CD4-positive, alpha-beta T cell treated with Interleukin-6 for 4 hours (primary cell): ENCODE measurements at regions not wholly inside any gene's neighbourhood (a gene's known extent, or its start where the extent isn't known, plus 50 kb on each side); places are given as distances from the start of the nearest gene placed in this dataset.
"Not testable (repeated sequence)": the region's sequence is repeated elsewhere in the genome, so short reads cannot be mapped to it uniquely, and the experiment has no call there.

Source experiments
- DNase-seq: peaks from one replicate; pipeline ENCODE4 v3.0.0-alpha.2; 2020; ENCODE audit warnings: mixed read lengths

GRCh38 chr21:32886339-32886738 lies 114.8 kb upstream of the PAXBP1 start:
- peak; percentile 46 for DNase-seq

GRCh38 chr21:32887026-32887425 lies 115.5 kb upstream of the PAXBP1 start:
- no peak for DNase-seq

DNA sequence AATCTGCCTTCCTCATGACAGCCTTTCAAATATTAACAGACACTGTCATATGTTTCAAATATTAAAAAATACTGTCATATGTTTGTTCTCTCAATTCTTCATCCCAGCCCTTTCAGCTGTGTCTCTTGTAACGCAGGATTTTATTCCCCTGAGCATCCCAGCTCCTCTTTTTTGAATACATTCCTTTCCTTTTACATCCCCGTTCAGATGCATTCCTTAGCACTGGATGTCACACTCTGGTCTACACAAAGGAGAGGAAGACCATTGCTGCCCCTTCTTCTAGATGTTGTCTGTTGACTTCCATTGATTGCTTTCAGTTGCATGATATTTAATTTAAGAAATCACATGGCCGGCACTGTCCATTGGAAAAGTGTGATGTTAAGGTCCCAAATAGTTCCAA lies 117.4 kb upstream of the PAXBP1 start:
- DNase-seq, result no peak

DNA sequence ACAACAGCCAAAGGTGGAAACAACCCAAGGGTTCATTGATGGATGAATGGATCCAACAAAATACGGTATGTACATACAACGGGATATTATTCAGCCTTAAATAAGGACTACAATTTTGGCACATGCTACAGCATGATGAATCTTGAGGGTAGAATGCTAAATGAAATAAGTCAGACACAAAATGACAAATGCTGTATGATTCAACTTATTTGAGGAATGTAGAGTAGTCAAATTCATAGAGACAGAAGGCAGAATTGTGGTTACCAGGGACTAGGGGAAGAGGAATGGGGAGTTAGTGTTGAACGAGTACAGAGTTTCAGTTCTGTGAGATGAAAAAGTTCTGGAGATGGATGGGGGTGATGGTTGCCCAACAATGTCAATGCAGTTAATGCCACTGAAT lies 118.0 kb upstream of the PAXBP1 start:
- DNase-seq, result no peak

- DNase-seq, result no peak
Measured at GRCh38 chr21:32894321-32894720, 122.8 kb upstream of the PAXBP1 start.

DNA sequence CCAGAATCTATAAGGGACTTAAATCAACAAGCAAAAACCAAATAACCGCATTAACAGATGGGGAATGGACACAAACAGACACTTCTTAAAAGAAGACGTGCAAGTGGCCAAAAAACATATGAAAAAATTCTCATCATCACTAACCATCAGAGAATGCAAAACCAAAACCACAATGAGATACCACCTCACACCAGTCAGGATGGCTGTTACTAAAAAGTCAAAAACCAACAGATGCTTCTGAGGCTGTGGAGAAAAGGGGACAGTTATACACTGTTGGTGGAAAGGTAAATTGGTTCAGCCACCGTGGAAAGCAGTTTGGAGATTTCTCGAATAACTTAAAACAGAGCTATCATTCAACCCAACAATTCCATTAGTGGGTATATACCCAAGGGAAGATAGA lies 124.9 kb upstream of the OLIG2 start:
- no peak for DNase-seq

- DNase-seq, result no peak
Measured at GRCh38 chr21:32907521-32907920, 118.2 kb upstream of the OLIG2 start.

GRCh38 chr21:32908534-32908933 lies 117.2 kb upstream of the OLIG2 start:
- no peak for DNase-seq

GRCh38 chr21:32909393-32909792 lies 116.3 kb upstream of the OLIG2 start:
- no peak for DNase-seq

- peak; percentile 17 for DNase-seq
Measured at GRCh38 chr21:32914424-32915039, 111.2 kb upstream of the OLIG2 start.

DNA sequence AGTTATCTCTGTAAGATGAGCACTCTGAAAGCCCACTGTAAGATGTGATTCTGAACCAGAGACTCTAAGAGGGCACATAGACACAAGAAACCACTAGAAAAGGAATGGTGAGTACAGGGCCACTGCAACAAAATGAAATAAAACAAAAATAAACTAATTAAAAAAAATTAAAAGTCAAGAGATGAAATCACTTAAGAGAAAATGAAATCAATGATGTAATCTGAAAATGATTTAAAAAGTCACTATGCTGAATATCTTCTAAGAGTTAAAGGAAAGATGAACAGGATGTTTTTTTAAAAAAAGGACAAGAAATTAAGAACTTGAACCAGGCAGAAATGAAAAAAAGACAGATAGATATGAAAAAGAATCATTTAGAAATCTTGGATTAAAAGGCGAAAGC lies 110.6 kb upstream of the OLIG2 start:
- DNase-seq, result no peak

- no peak for DNase-seq
Measured at GRCh38 chr21:32916088-32916487, 109.6 kb upstream of the OLIG2 start.

- DNase-seq, result peak; percentile 11
Measured at GRCh38 chr21:32916522-32917099, 109.1 kb upstream of the OLIG2 start.

- no peak for DNase-seq
Measured at GRCh38 chr21:32917362-32918135, 108.2 kb upstream of the OLIG2 start.

- no peak for DNase-seq
Measured at GRCh38 chr21:32918478-32919120, 107.1 kb upstream of the OLIG2 start.

GRCh38 chr21:32920474-32920873 lies 105.3 kb upstream of the OLIG2 start:
- DNase-seq, result no peak

DNA sequence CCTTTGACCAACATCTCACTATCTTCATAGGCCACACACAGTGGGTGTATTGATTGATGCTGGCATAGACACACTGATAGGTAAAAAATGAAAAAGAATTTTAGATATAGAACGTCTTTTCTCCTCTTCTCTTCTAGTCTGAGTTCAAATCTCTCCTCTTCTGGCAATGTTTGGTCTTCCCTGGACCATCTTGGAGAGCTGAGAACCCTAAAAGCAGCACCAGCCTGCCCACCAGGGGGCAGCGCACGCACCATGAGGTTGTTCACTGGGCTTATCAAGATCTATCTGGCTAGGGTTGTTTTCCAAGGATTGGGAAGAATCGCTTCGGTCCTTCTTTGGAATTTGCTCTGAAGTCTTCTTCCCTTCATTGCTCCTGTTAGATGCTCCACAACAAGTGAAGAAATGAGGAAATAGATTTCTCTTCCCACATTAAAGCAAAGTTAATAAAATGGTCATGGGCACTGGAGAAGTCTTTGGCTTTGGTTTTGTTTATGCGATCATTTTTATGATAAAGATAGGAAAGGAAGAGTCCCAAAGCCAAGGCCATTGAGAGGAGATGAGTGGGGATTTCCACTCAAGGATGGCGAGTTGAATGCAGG lies 104.0 kb upstream of the OLIG2 start:
- peak; percentile 63 for DNase-seq

GRCh38 chr21:32925098-32925497 lies 100.6 kb upstream of the OLIG2 start:
- DNase-seq, result no peak

DNA sequence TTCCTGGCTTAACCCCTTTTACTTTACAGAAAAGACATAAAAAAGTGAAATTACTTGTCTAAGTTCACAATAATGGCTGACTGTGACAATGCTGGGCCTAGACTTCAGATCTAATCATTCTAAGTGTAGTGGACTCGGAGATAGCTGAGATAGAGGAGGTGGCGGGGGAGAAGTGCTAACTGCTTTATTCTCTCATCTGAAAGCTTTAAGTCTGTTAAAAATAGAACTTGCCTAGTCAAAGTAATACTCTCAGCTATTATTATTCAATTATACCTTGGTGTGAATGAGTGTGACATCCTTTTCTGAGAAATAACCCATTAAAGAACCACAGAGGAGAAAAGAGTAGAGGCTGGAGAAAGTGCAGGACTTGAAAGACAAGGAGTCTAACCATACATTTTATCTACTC lies 96.1 kb upstream of the OLIG2 start:
- no peak for DNase-seq

DNA sequence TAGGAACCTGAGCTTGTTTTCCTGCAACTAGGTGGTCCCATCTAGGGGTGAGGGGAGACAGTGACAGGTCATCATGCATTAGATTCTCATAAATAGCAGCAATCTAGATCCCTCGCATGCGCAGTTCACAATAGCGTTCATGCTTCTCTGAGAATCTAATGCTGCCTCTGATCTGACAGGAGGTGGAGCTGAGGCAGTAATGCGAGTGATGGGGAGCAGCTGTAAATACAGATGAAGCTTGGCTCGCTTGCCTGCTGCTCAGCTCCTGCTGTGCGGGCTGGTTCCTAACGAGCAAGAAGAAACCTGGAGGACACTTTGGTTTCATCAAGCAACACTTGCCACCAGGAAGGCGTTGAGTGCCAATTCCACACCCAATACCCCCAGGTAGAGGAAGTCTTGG lies 95.1 kb upstream of the OLIG2 start:
- DNase-seq, result no peak

DNA sequence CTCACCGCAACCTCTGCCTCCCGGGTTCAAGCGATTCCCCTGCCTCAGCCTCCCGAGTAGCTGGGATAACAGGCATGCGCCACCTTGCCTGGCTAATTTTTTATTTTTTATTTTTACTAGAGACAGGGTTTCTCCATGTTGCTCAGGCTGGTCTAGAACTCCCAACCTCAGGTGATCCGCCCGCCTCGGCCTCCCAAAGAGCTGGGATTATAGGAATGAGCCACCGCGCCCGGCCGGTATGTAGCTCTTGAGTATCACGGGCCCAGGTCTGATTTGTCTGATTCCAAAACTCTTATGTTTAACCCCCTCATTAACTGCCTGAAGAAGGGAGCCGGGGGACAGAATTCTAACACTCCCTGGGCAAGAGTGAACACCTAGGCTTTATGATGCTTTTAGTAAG lies 91.7 kb upstream of the OLIG2 start:
- not testable (repeated sequence) for DNase-seq

- DNase-seq, result no peak
Measured at GRCh38 chr21:32934829-32935228, 90.9 kb upstream of the OLIG2 start.
